Activated CD4-positive, alpha-beta T cell treated with anti-CD3 and anti-CD28 coated beads for 48 hours (primary cell): ENCODE measurements at regions not wholly inside any gene's neighbourhood (a gene's known extent, or its start where the extent isn't known, plus 50 kb on each side); places are given as distances from the start of the nearest gene placed in this dataset.
"Not testable (repeated sequence)": the region's sequence is repeated elsewhere in the genome, so short reads cannot be mapped to it uniquely, and the experiment has no call there.

Experiments
- DNase-seq: peaks from one replicate; pipeline ENCODE4 v3.0.0-alpha.2; 2020

DNA sequence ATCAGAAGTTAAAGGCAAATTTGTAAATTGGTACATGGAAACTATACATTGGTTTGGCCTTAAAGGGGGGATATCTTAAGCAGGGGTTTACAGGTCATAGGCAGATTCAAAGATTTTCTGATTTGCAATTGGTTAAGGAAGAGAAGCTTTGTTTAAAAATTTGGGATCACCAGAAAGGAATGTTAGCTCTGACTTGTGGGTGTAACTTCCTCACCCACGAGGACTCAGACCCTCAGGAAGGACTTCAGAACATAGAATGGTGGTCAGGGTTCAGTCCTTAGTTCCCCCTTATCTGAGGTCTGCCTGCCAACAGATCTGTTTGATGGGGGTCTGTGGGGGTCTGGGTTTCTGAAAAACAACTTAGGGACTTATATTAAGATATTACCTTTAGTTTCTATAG, 427.4 kb upstream of the DIPK2B start:
- no peak for DNase-seq

DNA sequence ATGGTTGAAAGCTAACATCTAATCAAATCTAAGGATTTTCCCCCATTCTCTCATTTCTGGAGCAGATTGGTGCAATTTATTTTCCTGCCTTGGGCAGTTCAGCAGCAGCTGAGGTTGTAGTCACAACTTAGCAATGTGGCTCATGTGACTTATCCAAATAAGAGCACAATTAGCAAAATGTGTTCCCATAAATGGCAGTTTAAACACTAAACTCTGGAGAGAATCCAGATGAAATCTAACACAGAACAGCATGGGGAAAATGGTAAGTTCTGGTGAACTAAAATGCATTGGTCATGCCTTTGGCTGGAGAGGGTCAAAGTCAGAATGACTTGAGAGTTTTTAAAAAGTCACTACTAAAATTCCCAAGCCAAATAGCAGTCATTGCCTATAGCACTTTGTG, 422.6 kb upstream of the DIPK2B start:
- no peak for DNase-seq

GRCh38 chrX:45622538-45622937, 421.9 kb upstream of the DIPK2B start:
- no peak for DNase-seq

DNA sequence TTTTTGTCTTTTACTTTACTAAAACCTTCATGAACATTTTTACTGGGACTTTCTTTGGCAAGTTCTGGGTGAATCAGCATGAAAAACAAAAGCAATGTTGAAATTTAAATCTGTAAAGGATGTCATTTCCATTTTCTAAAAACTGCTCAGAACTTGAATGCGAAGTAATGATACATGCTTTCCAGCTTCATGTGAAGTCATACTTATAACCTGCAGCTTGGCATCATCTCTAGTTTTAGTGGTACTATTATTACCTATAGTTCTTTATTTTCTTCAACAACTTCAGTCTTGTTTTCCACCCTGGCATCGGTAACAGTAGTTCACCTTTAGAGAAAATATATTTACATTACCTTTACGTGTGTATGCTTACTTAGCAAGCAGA, 421.4 kb upstream of the DIPK2B start:
- DNase-seq, result no peak

DNA sequence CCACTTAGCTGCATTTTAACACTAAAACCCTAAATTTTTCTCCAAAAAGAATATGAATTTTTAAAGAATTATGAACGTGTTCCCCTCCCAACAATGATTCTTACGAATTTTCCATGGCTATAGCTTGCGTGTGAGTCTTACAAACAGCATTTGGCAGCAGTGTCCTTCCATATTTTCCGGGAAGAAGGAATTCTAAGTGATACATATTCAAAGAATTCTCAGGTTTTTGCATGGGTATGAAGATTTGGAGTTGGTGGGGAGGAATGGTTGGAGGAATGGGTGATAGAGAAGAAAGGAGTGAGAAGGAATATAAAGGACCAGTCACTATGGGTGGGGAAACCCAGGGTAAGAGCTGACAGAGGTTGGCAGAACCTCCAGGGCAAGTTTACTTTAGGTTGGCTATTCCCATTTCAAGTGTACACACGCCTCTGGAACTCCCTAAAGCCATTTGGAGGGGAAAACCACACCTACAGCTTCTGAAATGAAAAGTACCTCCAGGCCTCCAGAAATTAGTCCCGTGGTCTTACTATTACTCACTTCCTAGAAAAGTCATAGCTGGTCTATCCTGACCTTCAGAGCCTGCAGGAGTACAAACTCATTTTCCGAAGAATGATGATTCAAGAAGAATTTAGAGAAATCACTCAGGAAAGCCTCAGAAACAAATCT, 420.8 kb upstream of the DIPK2B start:
- peak; percentile 14 for DNase-seq

- DNase-seq, result no peak
Measured at GRCh38 chrX:45619290-45619689, 418.6 kb upstream of the DIPK2B start.

DNA sequence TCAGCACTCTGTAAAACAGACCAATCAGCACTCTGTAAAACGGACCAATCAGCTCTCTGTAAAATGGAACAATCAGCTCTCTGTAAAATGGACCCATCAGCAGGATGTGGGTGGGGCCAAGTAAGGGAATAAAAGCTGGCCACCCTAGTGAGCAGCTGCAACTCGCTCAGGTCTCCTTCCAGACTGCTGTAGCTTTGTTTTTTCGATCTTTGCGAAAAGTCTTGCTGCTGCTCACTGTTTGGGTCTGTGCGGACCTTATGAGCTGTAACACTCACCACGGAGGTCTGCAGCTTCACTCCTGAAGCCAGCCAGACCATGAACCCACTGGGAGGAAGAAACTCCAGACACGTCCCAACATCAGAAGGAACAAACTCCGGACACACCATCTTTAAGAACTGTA, 414.9 kb upstream of the DIPK2B start:
- DNase-seq, result not testable (repeated sequence)

DNA sequence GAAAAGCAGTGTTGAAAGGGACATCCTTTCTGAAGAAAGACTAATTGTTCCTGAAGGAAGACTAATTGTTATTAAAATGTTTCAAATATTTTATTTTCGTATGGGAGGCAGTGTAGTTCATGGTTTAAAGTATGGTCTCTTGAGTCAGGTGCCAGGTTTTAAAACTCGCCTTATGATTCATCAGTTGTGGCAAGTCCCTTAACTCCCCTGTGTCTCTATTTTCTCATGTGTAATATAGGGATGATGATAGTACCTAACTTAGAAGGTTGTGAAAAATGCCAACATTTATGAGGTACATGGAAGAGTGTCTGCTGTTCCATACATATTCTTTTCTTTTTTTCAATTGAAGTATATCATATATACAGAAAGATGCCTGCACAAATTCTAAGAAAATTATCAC, 414.2 kb upstream of the DIPK2B start:
- DNase-seq, result no peak

GRCh38 chrX:45602151-45602550, 401.5 kb upstream of the DIPK2B start:
- DNase-seq, result no peak

GRCh38 chrX:45601052-45601451, 400.4 kb upstream of the DIPK2B start:
- no peak for DNase-seq

- no peak for DNase-seq
Measured at GRCh38 chrX:45598861-45599260, 398.2 kb upstream of the DIPK2B start.

- no peak for DNase-seq
Measured at GRCh38 chrX:45596188-45596808, 395.6 kb upstream of the DIPK2B start.

DNA sequence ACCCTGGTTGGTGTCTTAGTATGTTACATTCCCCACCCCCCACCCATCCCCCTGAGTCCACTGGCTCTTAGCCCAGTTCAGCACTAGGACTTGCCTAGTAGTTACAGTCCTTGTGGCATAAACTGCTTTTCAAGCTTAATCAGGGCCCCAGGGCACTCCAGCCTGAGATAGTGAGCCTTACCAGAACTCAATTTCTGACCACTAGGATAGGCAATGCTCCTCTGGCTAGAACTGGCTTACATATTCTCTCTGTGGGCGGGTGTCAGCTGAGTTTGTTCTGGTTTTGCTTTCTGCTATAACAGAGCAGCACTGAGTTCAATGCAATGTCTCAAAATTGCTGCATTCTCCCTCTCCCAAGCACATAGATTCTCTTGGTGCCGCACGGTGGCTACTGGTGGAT, 391.4 kb upstream of the DIPK2B start:
- DNase-seq, result no peak

DNA sequence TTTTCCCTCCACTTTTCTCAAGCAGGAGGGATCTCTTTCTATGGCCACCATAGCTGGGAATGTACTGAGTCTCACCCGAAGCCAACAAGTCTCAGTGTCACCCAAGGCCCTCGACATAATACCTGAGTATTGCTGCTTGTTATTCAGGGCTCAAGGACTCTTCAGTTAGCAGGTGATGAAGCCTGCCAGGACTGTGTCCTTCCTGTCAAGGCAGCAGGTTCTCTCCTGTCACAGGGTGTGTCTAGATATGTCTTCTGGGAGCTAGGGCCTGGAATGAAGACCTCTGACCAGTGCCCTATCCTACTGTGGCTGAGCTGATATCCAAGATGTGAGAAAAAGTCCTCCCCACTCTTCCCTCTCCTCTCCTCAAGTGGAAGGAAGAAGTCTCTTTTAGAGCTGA, 391.0 kb upstream of the DIPK2B start:
- DNase-seq, result no peak

- no peak for DNase-seq
Measured at GRCh38 chrX:45584717-45585116, 384.0 kb upstream of the DIPK2B start.

GRCh38 chrX:45577361-45577760, 376.7 kb upstream of the DIPK2B start:
- no peak for DNase-seq

DNA sequence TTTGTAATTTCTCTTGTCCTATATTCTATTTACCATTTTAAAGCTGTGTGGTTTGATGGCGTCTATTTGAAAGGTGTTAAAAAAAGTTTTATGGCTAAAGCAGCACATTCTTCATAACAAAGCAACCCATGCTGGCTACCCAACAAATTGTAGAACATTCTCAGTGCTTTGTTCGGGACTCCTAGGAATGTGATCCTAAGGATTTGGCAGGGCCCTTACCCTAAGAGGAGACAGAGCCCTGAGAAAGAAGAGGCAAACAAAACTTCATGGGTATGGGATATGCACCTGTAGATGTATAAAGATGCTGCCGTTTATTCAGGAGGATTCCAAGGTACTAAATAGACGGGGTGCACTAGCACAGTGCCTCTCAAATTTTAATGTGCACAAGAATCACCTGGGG, 370.8 kb upstream of the DIPK2B start:
- no peak for DNase-seq

DNA sequence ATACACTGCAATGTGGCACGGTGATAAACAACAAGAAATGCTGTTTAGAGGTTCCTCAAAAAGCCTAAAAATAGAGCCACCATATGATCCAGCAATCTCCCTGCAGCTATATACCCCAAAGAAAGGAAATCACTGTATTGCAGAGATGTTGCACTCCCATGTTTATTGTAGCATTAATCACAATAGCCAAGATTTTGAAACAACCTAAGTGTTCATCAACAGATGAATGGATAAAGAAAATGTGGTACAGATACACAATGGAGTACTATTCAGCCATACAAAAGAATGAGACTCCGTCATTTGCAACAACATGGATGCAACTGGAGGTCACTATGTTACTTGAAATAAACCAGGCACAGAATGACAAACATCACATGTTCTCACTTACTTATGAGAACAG, 365.8 kb upstream of the DIPK2B start:
- DNase-seq, result no peak

DNA sequence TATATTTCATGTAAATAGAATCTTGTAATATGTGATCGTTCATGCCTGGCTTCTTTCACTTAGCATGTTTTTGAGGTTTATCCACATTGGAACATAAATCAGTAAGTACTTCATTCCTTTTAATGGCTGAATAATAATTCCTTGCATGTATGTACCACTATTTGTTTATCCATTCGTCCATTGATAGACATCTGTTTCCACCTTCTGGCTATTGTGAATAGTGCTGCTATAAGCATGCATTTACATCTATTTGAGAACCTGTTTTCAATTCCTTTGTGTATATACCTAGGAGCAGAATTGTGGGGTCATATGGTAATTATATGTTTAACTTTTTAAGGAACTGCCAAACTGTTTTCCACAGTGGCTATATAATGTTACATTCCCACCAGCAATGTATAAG, 356.7 kb upstream of the DIPK2B start:
- no peak for DNase-seq

GRCh38 chrX:45554736-45555135, 354.1 kb upstream of the DIPK2B start:
- no peak for DNase-seq

GRCh38 chrX:45553417-45553816, 352.7 kb upstream of the DIPK2B start:
- DNase-seq, result no peak

- DNase-seq, result not testable (repeated sequence)
Measured at GRCh38 chrX:45546697-45547096, 346.0 kb upstream of the DIPK2B start.

- DNase-seq, result no peak
Measured at GRCh38 chrX:45540181-45540580, 339.5 kb upstream of the DIPK2B start.

DNA sequence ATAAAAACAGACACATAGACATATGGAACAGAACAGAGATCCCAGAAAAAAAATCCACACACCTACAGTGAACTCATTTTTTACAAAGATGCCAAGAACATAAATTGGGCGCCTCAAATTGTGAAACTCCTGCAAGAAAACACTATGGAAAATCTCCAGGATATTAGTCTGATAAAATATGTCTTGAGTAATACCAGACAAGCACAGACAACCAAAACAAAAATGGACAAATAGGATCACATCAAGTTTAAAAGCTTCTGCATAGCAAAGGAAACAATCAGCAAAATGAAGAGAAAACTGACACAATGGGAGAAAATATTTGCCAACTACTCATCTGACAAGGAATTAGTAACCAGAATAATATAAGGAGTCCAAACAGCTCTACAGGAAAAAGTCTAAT, 337.3 kb upstream of the DIPK2B start:
- no peak for DNase-seq

GRCh38 chrX:45527834-45528233, 327.2 kb upstream of the DIPK2B start:
- DNase-seq, result no peak
